ENCODE measurements at regions not wholly inside any gene's neighbourhood (a gene's known extent, or its start where the extent isn't known, plus 50 kb on each side); places are given as distances from the start of the nearest gene placed in this dataset.

DNA sequence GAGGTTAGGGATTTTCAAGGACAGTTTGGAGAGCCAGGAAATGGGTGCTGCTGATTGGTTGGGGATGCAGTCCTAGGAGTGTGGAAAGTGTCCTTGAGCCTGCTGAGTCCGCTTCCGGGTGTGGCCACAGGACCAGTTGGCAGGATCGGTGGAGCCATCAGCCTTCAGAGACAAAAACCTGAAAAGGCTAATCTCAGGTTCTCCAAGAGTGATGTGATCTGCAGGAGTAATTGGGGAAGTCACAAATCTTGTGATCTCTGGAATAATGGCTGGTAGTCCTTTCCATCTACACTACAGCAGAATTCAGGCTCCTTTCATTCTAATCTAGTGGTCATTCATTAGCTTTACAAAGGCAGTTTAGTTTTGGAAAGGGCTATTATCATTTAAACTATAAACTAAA lies 55.9 kb upstream of the BMP2K start:
- H3K9me3 Mint-ChIP-seq = no peaks in the 10 kb centered on the region

DNA sequence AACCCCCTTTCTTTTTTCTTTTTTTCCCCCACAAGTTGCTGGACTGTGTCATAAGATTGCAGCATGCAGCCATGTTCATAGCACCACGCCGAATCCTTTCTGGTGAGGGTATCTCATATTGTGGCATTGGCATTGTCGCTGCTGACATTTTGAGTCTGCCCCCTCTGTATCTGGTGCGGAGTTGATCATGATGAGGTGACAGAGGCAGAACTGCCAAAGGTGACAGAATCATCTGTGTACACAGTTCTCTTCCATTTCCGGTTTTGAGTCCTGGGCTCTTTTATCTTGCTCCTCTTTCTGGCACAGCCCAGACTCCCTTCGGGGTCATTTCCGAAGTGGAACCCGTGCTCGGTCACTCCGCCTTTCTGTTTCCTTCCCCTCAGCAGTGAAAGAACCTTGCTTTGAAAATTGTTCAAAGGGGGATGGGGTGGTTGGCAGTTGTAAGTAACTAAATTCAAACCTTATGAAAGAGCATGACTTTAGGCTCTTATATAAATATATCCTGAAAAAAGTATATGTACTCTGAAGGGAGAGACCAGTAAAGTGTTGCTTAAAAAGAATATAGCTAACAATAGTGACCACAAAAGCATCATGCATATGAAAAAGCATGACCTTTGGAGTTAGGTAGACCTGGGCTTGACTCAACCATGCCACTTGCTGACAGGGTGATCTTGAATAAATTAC lies 55.0 kb upstream of the BMP2K start:
- peaks cover 5% of the 10 kb centered on the region for H3K27me3 Mint-ChIP-seq (ENCODE audit: low read depth)
- H3K27ac Mint-ChIP-seq = no peak overlapping the region
- H3K9me3 Mint-ChIP-seq = no peaks in the 10 kb centered on the region
- H3K36me3 Mint-ChIP-seq (ENCODE audit: low read depth) = no peaks in the 10 kb centered on the region
- no peaks in the 10 kb centered on the region for H3K4me1 Mint-ChIP-seq
- TF ChIP-seq, protein P1, sequence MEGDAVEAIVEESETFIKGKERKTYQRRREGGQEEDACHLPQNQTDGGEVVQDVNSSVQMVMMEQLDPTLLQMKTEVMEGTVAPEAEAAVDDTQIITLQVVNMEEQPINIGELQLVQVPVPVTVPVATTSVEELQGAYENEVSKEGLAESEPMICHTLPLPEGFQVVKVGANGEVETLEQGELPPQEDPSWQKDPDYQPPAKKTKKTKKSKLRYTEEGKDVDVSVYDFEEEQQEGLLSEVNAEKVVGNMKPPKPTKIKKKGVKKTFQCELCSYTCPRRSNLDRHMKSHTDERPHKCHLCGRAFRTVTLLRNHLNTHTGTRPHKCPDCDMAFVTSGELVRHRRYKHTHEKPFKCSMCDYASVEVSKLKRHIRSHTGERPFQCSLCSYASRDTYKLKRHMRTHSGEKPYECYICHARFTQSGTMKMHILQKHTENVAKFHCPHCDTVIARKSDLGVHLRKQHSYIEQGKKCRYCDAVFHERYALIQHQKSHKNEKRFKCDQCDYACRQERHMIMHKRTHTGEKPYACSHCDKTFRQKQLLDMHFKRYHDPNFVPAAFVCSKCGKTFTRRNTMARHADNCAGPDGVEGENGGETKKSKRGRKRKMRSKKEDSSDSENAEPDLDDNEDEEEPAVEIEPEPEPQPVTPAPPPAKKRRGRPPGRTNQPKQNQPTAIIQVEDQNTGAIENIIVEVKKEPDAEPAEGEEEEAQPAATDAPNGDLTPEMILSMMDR (IDR thresholded peaks at IDR 0.05; ENCODE audit: unreplicated experiment in 3 of 3) = no peak
- H3K4me3 Mint-ChIP-seq = no peak overlapping the region

More for the DNA sequence above, 55.9 kb upstream of the BMP2K start:
- no peaks in the 10 kb centered on the region for H3K36me3 Mint-ChIP-seq (ENCODE audit: low read depth)
- TF ChIP-seq, protein P1 (IDR thresholded peaks at IDR 0.05; ENCODE audit: unreplicated experiment in 3 of 3) = no peak
- no peaks in the 10 kb centered on the region for H3K4me1 Mint-ChIP-seq
- H3K27me3 Mint-ChIP-seq (ENCODE audit: low read depth) = peaks cover 5% of the 10 kb centered on the region
- no peak overlapping the region for H3K4me3 Mint-ChIP-seq
- no peak overlapping the region for H3K27ac Mint-ChIP-seq

DNA sequence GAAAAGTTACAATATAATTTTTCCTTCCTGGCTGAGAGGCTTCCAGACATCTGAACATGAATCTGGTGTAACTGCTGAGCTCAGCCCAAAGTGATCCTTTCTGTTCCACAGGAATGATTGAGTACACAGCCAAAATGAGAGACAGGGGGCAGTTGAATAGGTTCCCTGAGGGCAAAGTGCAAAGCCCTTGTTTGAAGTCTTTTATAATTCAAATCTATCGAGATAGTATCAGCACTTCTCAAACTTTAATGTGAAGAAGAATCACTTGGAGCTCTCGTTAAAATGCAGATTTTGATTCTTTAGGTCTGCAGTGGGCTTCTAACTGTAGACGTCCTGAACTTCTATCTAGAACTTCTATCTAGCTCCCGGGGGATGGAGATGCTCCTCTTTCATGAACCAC lies 54.4 kb upstream of the BMP2K start:
- no peaks in the 10 kb centered on the region for H3K4me1 Mint-ChIP-seq
- H3K27me3 Mint-ChIP-seq (ENCODE audit: low read depth) = peaks cover 5% of the 10 kb centered on the region
- no peaks in the 10 kb centered on the region for H3K9me3 Mint-ChIP-seq
- H3K27ac Mint-ChIP-seq = no peak overlapping the region
- H3K4me3 Mint-ChIP-seq = no peak overlapping the region
- no peaks in the 10 kb centered on the region for H3K36me3 Mint-ChIP-seq (ENCODE audit: low read depth)
- TF ChIP-seq, protein P1 (IDR thresholded peaks at IDR 0.05; ENCODE audit: unreplicated experiment in 3 of 3) = no peak

DNA sequence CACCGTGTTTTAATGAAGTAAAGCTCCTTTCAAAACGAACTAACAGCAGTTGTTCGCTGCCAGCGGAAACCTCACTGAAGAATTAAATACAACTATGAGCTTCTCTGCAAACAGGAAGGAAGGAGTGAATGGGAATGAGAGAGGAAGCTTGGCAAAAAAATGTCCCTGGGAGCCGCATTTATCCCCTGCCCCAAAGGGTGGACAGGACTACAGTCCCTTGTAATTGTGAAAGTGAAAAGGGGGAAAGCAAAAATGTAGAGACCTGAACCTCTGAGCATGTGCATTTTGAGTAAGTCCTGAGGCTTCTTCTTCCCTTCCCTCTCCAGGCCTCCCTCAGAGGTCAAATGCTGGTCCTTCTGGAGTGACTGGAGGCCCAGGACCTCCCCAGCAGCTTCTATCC lies 53.8 kb upstream of the BMP2K start:
- TF ChIP-seq, protein P1 (IDR thresholded peaks at IDR 0.05; ENCODE audit: unreplicated experiment in 3 of 3) = no peak
- Mint-ChIP-seq H3K4me1 (no peaks in the 10 kb centered on the region), H3K27ac (no peak overlapping the region), H3K9me3 (no peaks in the 10 kb centered on the region), H3K36me3 (ENCODE audit: low read depth) (no peaks in the 10 kb centered on the region), H3K4me3 (no peak overlapping the region), H3K27me3 (ENCODE audit: low read depth) (peaks cover 5% of the 10 kb centered on the region)

DNA sequence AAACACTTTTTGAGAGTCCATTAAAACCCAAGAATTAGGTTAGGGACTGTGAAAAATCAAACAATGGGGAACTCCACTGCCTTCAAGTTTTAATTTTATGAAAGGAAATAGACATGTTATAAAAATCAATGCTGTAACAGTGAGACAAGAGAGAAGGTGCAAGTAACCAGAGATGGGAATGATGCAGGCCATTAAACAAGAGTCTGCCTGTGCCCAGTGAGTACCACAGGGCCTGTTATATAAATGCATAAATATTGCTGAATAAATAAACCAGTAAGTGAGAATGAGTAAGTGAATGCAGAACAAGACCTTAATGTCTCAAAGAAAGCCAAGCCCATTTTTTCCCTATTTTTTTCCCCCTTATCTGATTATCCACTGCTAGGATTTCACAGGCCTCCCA lies 53.3 kb upstream of the BMP2K start:
- Mint-ChIP-seq H3K27ac (no peak overlapping the region), H3K27me3 (ENCODE audit: low read depth) (peaks cover 5% of the 10 kb centered on the region), H3K4me1 (no peaks in the 10 kb centered on the region), H3K36me3 (ENCODE audit: low read depth) (no peaks in the 10 kb centered on the region), H3K4me3 (no peak overlapping the region), H3K9me3 (no peaks in the 10 kb centered on the region)
- TF ChIP-seq, protein P1 (IDR thresholded peaks at IDR 0.05; ENCODE audit: unreplicated experiment in 3 of 3) = no peak
